ENCODE measurements at regions not wholly inside any gene's neighbourhood (a gene's known extent, or its start where the extent isn't known, plus 50 kb on each side); places are given as distances from the start of the nearest gene placed in this dataset.

DNA sequence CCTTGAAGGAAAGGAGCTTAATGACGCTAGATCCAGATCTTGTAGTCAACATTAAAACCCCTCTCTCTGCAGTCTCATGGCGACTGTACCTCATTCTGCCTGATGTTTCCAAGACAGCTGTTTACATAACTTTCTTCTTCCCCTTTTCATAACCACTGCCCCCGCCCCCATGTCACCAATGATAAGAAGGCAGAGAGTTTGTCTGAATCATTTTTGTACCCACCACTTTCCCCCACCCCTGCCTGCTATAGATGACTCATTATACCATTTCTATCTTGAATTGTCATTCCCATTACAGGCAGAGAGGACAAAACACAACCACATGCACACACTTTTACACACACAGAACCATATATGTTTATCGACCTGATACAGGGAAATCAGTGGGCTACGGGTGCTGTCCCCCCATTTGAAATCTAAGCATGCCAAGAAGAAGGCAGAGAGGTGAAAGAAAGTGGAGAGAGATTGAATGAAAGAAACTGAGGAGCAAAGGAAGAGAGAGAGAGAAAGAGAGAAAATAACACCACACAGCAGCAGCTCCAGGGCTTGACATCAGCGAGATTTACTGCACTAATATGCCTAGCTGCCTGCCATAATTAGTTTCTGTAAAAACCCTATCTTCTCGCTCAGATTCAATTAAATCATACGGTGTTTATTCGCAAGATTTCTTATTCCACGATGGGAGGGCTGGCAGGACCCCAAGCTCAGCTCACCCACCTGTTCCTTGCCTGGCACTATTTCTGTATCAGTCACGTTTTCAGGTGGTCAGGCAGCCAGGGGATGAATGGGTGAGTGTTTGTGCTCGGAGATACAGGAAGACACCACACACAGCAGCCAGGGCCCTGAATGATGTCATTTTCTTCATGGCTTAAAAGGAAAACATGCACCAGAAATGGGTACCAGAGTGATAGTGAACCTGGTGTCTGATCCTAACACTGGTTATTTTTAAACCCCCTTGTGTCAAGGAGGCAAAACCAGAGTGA is 114.3 kb upstream of the SERP2 start:
- TF ChIP-seq EZH2phosphoT487 (IDR thresholded peaks at IDR 0.05; ENCODE audit: borderline replicate concordance, low read depth, low read length) (no peak), CTCF (conservative IDR thresholded peaks at IDR 0.05; ENCODE audit: low read length) (no peak)
- peak overlapping the region; percentile 48 for H3K4me3 ChIP-seq (ENCODE audit: low read depth, low read length, poor library complexity, severe bottlenecking)
- H2AFZ ChIP-seq (ENCODE audit: low read length) = peak overlapping the region; percentile 93
- no peaks in the 10 kb centered on the region for H3K9me2 ChIP-seq (ENCODE audit: insufficient read depth, low read length)
- peak overlapping the region; percentile 71 for H3K4me2 ChIP-seq (ENCODE audit: low read length)
- intact Hi-C loops (cut with micrococcal nuclease; ENCODE audit: unreplicated experiment) = no loop called here
- H3K36me3 ChIP-seq (ENCODE audit: insufficient read depth, low read length) = no peaks in the 10 kb centered on the region
- H3K4me1 ChIP-seq (ENCODE audit: insufficient read depth, low read length, poor library complexity, severe bottlenecking) = peaks cover 26% of the 10 kb centered on the region
- no TSS peak for BruUV-seq (replicated peaks)
- ChIA-PET CTCF (ENCODE audit: unreplicated experiment) (interaction anchor here (0.7 to 1.5 kb wide), 2 partner anchors 15 to 16 kb away, joined by 3 read pairs; no protein-coding TSS in a partner anchor), POLR2A (interaction anchor here (0.7 to 3.3 kb wide), 2 partner anchors 15 to 233 kb away, joined by 4 to 14 read pairs; no protein-coding TSS in a partner anchor)
- peak overlapping the region; percentile 70 for H3K27ac ChIP-seq (ENCODE audit: low read depth, low read length, poor library complexity, severe bottlenecking)
- H3K9me3 ChIP-seq (ENCODE audit: low read length) = no peaks in the 10 kb centered on the region
- H3K79me2 ChIP-seq (ENCODE audit: insufficient read depth, low read depth, low read length) = no peaks in the 10 kb centered on the region
- no peaks in the 10 kb centered on the region for H4K20me1 ChIP-seq (ENCODE audit: insufficient read depth, low read length)
- peak; percentile 67 for DNase-seq (ENCODE audit: low spot score)

DNA sequence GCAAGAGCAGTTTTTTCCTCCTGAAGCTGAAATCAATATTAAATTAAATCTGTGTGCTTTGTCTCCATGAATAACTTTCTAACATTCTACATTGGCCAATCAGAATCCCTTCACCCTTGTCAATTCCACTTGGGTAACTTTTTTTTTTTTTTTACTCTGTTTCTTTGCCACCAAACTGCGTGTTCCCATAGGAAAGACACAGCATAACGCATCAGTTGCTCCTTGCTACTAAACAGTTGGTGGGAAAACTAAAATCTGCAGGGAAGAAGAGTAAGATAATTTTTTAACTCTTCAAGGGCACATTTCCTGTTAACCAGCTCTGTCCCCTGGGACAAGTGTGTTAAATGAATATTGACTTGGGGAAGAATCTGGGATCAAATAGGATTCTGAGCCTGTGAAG is 113.3 kb upstream of the SERP2 start:
- no TSS peak for BruUV-seq (replicated peaks)
- peak overlapping the region; percentile 93 for H2AFZ ChIP-seq (ENCODE audit: low read length)
- ChIA-PET POLR2A (interaction anchor here (0.5 to 3.3 kb wide), 3 partner anchors 14 to 136 kb away, joined by 3 to 14 read pairs (median 3); no protein-coding TSS in a partner anchor), CTCF (ENCODE audit: unreplicated experiment) (no interaction called here)
- peak overlapping the region; percentile 71 for H3K4me2 ChIP-seq (ENCODE audit: low read length)
- no peak for TF ChIP-seq EZH2phosphoT487 (IDR thresholded peaks at IDR 0.05; ENCODE audit: borderline replicate concordance, low read depth, low read length)
- no peak for TF ChIP-seq CTCF (conservative IDR thresholded peaks at IDR 0.05; ENCODE audit: low read length)
- H3K4me3 ChIP-seq (ENCODE audit: low read depth, low read length, poor library complexity, severe bottlenecking) = no peak overlapping the region
- H3K79me2 ChIP-seq (ENCODE audit: insufficient read depth, low read depth, low read length) = no peaks in the 10 kb centered on the region
- H4K20me1 ChIP-seq (ENCODE audit: insufficient read depth, low read length) = no peaks in the 10 kb centered on the region
- no peak for DNase-seq (ENCODE audit: low spot score)
- H3K36me3 ChIP-seq (ENCODE audit: insufficient read depth, low read length) = no peaks in the 10 kb centered on the region
- H3K9me3 ChIP-seq (ENCODE audit: low read length) = no peaks in the 10 kb centered on the region
- intact Hi-C loops (cut with micrococcal nuclease; ENCODE audit: unreplicated experiment) = no loop called here
- H3K9me2 ChIP-seq (ENCODE audit: insufficient read depth, low read length) = no peaks in the 10 kb centered on the region
- H3K4me1 ChIP-seq (ENCODE audit: insufficient read depth, low read length, poor library complexity, severe bottlenecking) = peaks cover 26% of the 10 kb centered on the region
- H3K27ac ChIP-seq (ENCODE audit: low read depth, low read length, poor library complexity, severe bottlenecking) = peak overlapping the region; percentile 70

Data from OCI-LY7 (cell line).